ENCODE measurements at regions not wholly inside any gene's neighbourhood (a gene's known extent, or its start where the extent isn't known, plus 50 kb on each side); places are given as distances from the start of the nearest gene placed in this dataset.

- DNase-seq (ENCODE audit: low spot score in 2 of 2): no peak
- H3K4me3 ChIP-seq (ENCODE audit: low read depth, poor library complexity, severe bottlenecking): no peak overlapping the region
- TF ChIP-seq, protein P1, sequence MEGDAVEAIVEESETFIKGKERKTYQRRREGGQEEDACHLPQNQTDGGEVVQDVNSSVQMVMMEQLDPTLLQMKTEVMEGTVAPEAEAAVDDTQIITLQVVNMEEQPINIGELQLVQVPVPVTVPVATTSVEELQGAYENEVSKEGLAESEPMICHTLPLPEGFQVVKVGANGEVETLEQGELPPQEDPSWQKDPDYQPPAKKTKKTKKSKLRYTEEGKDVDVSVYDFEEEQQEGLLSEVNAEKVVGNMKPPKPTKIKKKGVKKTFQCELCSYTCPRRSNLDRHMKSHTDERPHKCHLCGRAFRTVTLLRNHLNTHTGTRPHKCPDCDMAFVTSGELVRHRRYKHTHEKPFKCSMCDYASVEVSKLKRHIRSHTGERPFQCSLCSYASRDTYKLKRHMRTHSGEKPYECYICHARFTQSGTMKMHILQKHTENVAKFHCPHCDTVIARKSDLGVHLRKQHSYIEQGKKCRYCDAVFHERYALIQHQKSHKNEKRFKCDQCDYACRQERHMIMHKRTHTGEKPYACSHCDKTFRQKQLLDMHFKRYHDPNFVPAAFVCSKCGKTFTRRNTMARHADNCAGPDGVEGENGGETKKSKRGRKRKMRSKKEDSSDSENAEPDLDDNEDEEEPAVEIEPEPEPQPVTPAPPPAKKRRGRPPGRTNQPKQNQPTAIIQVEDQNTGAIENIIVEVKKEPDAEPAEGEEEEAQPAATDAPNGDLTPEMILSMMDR (IDR thresholded peaks at IDR 0.05): no peak
- no peak for TF ChIP-seq POLR2A (IDR thresholded peaks at IDR 0.05)
- intact Hi-C loops (cut with DNase I; ENCODE audit: low total_unique reads): no loop called here
- WGBS, 2 donors: 29 to 42% methylated on average over 5 of the region's 5 CpGs
Observed at GRCh38 chr16:75919664-75920063, 193.4 kb upstream of the CPHXL start.

DNA sequence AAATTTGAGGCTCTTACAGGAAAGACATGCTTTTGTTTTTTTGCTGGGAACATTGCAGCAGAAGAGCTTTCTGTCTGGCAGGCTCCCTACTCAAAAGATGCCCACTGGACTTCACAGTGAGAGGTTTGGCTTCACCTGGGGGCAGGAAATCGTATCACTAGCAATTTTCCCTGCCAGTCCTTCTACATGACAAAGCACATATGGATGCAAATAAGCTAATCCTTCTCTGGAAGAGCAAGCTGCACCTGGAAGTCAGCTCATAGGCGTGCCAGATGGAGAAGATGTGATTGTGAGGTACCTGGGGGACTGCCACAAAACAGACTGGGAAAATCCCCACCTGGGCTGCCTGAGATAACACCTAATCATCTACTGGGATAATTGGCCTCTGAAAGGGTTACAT is 195.0 kb upstream of the CPHXL start:
- WGBS, 2 donors: 28 to 43% methylated on average over 2 of the region's 2 CpGs
- TF ChIP-seq, protein P1 (IDR thresholded peaks at IDR 0.05): no peak
- no peak for TF ChIP-seq POLR2A (IDR thresholded peaks at IDR 0.05)
- no peak for DNase-seq (ENCODE audit: low spot score in 2 of 2)
- intact Hi-C loops (cut with DNase I; ENCODE audit: low total_unique reads): no loop called here
- H3K4me3 ChIP-seq (ENCODE audit: low read depth, poor library complexity, severe bottlenecking): no peak overlapping the region

DNA sequence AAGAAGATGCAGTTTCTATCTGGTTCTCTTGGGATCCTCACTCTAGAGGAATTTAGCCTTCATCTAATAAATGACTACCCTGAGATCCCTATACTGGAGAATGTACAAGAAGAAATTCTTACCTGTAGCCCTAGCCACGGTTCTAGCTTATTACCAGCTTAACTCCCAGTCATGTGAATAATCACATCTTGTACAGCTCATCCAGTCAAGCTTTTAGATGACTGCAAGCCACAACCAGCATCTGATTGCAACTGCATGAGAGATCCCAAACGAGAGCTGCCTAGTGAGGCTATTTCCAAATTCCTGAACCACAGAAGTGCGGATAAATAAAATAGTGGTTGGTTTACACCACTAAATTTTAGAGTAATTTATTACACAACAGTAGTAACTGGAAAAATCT is 196.0 kb upstream of the CPHXL start:
- no peak overlapping the region for H3K4me3 ChIP-seq (ENCODE audit: low read depth, poor library complexity, severe bottlenecking)
- WGBS, 2 donors: 69 to 71% methylated on average over 3 of the region's 3 CpGs
- intact Hi-C loops (cut with DNase I; ENCODE audit: low total_unique reads): no loop called here
- TF ChIP-seq, protein P1 (IDR thresholded peaks at IDR 0.05): no peak
- no peak for TF ChIP-seq POLR2A (IDR thresholded peaks at IDR 0.05)
- DNase-seq (ENCODE audit: low spot score in 2 of 2): no peak

GRCh38 chr16:75924397-75924796 is 198.1 kb upstream of the CPHXL start:
- no peak for DNase-seq (ENCODE audit: low spot score in 2 of 2)
- TF ChIP-seq, protein P1 (IDR thresholded peaks at IDR 0.05): no peak
- no peak for TF ChIP-seq POLR2A (IDR thresholded peaks at IDR 0.05)
- 66 to 77% methylated on average over 3 of the region's 3 CpGs for WGBS, 2 donors
- intact Hi-C loops (cut with DNase I; ENCODE audit: low total_unique reads): no loop called here
- H3K4me3 ChIP-seq (ENCODE audit: low read depth, poor library complexity, severe bottlenecking): no peak overlapping the region

DNA sequence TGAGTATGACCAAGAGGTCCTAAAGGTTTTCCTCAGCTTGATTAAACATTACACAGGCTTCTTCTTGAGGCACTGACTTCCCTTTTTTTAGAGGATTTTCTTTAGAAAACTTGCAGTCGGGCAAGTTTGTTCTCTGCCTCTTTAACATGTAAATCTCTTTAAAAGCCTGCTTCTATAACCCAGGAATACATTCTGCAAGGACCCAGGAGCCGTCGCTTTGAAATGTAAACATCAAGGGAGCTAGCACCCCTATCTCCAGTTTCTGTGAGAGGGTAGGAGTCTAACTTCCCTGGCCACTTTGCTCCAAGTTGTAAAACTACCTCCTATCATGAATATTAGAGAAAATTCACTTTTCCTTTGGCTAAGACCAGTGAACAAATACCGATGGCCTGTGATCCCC is 201.5 kb upstream of the CPHXL start:
- WGBS, 2 donors: 35 to 38% methylated on average over 4 of the region's 4 CpGs
- intact Hi-C loops (cut with DNase I; ENCODE audit: low total_unique reads): no loop called here
- DNase-seq (ENCODE audit: low spot score in 2 of 2): no peak
- H3K4me3 ChIP-seq (ENCODE audit: low read depth, poor library complexity, severe bottlenecking): no peak overlapping the region
- no peak for TF ChIP-seq POLR2A (IDR thresholded peaks at IDR 0.05)
- TF ChIP-seq, protein P1 (IDR thresholded peaks at IDR 0.05): no peak

- intact Hi-C loops (cut with DNase I; ENCODE audit: low total_unique reads): no loop called here
- TF ChIP-seq POLR2A (IDR thresholded peaks at IDR 0.05): no peak
- TF ChIP-seq, protein P1 (IDR thresholded peaks at IDR 0.05): no peak
- DNase-seq (ENCODE audit: low spot score in 2 of 2): no peak
- no peak overlapping the region for H3K4me3 ChIP-seq (ENCODE audit: low read depth, poor library complexity, severe bottlenecking)
- 63 to 68% methylated on average over 1 of the region's 1 CpG for WGBS, 2 donors
Observed at GRCh38 chr16:75928295-75928694, 202.0 kb upstream of the CPHXL start.
